GM21360 (cell line): ENCODE measurements at regions not wholly inside any gene's neighbourhood (a gene's known extent, or its start where the extent isn't known, plus 50 kb on each side); places are given as distances from the start of the nearest gene placed in this dataset.

Source experiments
- ATAC-seq: cut with Tn5 transposase; IDR thresholded peaks from one replicate; pipeline ENCODE4 v1.9.1; 2021; ENCODE audit warnings: mild to moderate bottlenecking, moderate library complexity; ENCODE audit not compliant: unreplicated experiment

- ATAC-seq = no peak
Observed at GRCh38 chr22:47567126-47568090, 805.0 kb downstream of the TBC1D22A start.

GRCh38 chr22:47566491-47566890 is 804.0 kb downstream of the TBC1D22A start:
- no peak for ATAC-seq

DNA sequence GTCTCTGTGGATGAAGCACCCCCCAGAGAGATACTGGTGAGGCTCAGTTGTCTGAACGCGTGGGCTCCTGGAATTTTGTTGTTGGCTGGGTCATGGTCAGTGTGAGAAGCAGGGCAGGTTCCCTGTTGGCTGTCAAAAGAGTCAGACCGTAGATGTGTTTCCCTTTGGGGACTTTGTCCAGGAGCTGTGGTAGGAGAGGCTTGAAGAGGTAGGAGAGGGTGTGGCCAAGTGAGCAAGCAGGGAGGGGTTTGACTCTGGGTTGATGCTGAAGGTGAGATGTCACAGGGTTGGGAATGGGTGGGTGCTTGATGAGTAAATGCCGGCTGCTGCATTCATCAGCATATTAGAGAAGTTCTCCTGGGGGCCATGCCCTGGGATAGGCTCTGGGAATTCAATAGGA is 803.2 kb downstream of the TBC1D22A start:
- no peak for ATAC-seq

DNA sequence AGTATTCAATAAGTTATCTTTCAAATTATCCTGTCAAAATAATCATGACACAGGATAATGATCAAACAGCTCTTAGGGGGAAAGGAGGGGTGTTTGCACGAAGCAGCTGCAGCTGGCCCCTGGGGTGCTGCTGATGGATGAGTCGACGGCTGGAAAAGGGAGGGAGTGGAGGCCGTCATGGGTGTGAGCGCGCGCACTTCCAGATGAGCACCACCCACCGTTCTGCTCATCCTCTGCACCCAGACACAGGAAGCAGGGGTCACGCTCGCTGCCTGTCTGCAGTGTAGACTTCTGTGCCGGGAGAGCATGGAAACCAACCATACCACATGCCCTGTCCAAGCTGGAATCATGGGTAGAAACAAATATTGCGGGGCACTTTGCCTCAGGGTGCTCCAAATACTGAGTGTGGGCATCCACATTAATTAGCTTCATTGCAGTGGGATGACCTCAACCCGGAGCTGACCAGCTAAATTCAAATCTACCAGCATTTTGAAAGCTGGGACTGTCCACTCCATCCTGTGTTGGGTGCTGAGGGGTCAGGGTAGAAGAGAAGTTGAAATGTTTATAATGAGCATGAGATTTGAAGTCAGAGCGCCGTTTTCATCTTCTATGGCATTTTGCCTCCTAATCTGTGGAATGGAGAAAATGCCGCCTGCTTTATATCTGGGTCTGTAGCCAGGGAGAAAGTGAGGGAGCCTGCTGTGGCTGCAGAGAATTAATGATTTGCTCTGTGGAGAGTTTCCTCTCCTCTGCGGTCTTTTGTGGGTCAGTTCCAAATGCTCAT is 802.4 kb downstream of the TBC1D22A start:
- no peak for ATAC-seq

GRCh38 chr22:47564158-47564450 is 801.7 kb downstream of the TBC1D22A start:
- no peak for ATAC-seq

DNA sequence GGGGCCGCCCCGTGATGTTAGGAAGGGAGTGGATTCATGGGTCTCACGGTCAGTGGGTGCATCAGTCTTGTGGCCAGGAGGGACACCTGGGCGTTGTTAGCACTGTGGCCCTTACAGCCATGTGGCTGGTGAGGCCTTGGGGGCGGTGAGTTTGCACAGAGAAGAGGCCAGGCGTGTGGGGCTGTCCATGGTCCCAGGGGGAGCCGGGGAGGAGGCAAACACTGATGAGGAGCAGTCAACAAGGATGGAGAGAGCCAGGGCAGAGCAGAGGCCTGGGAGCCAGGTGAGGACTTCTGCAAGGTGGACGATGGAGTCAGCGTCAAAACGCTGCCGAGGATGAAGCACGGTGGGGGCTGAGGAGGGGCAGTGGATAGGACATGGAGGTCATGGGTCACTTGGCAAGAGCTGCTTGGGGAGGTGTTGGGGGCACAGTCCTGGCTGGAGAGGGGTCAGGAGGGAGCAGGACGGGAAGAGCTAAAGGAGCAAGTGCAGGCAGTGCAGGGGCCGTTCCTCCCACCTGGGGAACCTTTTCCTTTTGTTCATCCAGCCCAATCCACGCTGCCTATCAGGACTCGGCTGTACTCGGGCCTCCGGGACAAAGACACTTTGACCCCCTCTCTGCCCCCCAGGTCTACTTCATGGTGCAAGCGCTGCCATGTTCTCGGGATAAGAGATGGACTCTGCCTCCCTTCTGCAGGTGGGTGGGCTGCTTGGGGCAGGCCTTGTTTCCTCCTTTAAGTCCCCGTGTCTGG is 801.1 kb downstream of the TBC1D22A start:
- ATAC-seq = no peak

DNA sequence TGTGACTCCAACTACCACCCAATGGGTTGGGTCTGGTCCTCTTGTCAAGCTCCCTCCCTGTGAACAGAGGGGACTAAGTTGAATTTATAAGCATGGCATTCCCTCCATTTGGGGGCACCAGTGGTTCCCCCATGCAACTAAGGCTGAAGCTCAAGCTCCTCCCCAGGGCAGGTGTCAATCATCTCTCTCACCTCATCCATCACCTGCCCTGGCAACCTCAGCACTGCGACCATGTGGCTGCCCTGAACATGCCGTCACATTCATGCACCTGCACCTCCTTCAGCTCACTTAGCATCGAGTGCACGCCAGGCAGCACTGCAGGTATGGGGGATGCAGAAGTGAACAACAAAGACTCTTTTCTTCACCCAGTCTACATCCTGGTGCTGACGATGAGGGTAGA is 799.3 kb downstream of the TBC1D22A start:
- no peak for ATAC-seq

GRCh38 chr22:47561115-47561675 is 798.7 kb downstream of the TBC1D22A start:
- ATAC-seq = no peak

DNA sequence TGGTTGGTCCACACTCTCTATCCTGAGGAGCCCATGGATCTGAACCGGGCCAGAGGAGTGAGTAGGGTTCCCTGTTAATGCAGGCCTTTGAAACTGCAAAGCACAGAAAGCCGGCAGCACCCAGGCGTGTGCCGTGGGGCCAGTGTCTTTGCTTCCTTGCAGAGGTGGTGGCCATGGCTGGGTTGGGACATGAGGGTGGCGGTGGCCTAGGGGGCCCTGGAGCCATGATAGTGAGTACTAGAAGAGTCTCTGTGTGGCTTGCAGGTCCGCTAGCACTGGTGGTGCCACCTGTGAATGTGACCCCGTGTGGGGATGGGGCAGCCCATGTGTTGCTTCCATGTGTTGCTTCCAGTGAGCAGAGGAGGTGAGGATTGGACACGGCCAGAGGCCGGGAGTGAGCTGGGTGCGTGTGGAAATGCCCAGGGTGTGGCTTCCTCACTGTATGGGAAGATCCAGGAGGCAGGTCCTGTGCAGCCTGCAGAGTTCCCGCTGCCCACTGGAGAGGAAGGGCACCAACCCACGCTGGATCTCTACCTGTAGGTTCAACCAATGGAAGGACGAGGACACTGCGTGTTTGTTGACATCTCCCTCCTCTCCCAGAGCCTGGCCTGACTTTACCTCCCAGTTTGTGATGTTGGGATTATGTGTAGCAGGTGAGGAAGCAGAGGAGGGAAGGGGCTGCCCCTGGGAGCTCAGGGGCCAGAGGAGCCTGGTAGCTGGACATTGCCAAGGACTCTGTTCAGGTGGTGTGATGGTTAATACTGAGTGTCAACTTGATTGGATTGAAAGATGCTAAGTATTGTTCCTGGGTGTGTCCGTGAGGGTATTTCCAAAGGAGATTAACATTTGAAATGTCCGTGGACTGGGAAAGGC is 796.6 kb downstream of the TBC1D22A start:
- no peak for ATAC-seq

DNA sequence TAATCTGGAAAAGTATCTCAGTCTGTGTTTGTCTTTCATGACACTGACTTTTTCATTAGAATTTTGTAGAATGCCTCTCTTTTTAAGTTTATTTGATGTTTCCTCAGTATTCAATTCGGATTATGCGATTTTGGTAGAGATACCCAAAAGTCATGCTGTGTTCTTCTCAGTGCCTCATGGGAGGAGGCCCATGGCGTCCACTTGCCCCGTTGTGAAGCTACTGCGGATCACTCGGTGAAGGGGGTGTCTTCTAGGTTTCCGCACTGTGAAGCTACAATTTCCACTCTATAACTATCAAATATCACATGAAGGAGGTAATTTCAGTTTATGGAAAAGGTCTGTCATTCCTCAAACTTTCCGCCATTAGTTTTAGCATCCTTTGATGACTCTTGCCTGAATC is 794.0 kb downstream of the TBC1D22A start:
- ATAC-seq = no peak

GRCh38 chr22:47553436-47553835 is 791.0 kb downstream of the TBC1D22A start:
- no peak for ATAC-seq

DNA sequence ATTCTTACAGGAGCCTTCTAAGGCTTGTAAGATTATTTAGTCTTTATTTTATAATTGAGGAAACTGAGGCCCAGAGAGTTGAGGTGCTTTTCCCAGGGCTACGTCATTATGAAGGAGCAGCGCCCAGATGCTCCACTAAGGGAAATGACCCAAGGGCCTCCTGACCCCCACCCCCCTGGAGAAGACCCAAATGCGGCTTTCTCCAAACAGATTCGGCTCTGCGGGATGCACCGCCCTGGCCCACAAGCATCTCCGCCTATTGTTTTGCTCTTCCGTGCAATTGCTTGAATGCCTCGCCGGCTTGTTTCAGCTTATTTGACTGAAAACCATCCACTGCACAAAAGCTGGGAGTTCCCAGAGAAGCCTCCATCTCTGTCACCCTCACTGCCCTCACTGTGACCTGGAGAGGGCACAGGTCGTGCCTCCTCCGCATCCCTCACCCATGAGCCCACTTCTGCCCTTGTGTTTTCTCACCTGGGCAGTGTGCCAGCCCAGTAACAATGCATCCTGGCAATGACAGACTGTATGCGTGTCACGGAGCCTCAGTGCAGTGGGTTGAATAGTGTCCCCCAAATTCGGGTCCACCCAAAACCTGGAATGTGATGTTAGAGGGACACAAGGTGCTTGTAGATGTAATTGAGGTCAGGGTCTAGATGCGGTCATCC is 790.2 kb downstream of the TBC1D22A start:
- no peak for ATAC-seq

- no peak for ATAC-seq
Observed at GRCh38 chr22:47552024-47552423, 789.6 kb downstream of the TBC1D22A start.

- no peak for ATAC-seq
Observed at GRCh38 chr22:47551431-47551775, 789.0 kb downstream of the TBC1D22A start.

DNA sequence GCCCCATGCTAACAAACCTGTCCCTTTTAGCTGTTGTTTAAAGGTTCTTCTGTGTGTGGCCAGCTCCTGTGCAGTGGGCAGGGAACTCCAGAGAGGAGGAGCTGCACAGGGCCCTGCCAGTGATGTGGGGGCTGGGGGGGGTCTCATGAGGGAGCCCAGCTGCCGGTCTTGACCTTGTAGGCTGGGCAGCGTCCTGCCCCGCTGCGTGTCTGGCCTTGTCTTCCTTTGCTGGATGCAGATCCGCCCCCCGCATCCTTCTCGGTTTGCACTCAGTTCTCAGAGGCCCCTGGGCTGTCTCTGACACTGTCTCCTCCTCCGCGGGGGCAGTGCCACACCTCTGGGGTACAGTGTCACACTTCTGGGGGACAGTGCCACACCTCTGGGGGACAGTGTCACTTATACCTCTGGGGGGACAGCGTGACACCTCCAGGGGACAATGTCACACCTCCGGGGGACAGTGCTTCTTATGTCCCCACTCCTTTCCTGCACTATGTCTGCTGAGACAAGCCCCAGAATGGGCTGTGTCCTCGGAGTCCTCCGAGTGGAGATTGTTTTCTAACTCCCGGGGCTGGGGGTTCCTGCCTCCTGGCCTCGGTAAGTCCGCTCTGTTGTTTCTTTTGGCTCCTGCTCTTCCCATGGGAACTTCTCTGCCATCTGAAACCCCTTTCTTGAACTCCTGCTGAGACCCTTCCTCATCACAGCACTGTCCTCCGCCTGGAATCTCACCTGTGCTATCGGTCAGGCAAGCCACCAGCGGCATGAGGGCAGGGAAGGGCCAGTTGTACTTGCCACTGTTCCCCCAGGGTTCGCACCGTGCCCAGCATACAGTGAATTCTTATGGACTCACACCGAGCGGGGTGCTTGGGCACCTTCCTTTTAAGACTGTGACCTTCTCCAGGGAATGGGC is 788.3 kb downstream of the TBC1D22A start:
- no peak for ATAC-seq

GRCh38 chr22:47549741-47550340 is 787.4 kb downstream of the TBC1D22A start:
- ATAC-seq = no peak

- no peak for ATAC-seq
Observed at GRCh38 chr22:47548953-47549740, 786.7 kb downstream of the TBC1D22A start.
